ENCODE measurements at regions not wholly inside any gene's neighbourhood (a gene's known extent, or its start where the extent isn't known, plus 50 kb on each side); places are given as distances from the start of the nearest gene placed in this dataset.

GRCh38 chr10:36002445-36002844 is 360.3 kb upstream of the FZD8 start:
- TF ChIP-seq, protein P1, sequence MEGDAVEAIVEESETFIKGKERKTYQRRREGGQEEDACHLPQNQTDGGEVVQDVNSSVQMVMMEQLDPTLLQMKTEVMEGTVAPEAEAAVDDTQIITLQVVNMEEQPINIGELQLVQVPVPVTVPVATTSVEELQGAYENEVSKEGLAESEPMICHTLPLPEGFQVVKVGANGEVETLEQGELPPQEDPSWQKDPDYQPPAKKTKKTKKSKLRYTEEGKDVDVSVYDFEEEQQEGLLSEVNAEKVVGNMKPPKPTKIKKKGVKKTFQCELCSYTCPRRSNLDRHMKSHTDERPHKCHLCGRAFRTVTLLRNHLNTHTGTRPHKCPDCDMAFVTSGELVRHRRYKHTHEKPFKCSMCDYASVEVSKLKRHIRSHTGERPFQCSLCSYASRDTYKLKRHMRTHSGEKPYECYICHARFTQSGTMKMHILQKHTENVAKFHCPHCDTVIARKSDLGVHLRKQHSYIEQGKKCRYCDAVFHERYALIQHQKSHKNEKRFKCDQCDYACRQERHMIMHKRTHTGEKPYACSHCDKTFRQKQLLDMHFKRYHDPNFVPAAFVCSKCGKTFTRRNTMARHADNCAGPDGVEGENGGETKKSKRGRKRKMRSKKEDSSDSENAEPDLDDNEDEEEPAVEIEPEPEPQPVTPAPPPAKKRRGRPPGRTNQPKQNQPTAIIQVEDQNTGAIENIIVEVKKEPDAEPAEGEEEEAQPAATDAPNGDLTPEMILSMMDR (IDR thresholded peaks at IDR 0.05; ENCODE audit: insufficient read depth, low read depth, low read length) = no peak
- no peak for TF ChIP-seq EZH2 (IDR thresholded peaks at IDR 0.05; ENCODE audit: insufficient read depth, low read length)

All from astrocyte (in vitro differentiated cells and primary cell).